A673 (cell line): ENCODE measurements at regions not wholly inside any gene's neighbourhood (a gene's known extent, or its start where the extent isn't known, plus 50 kb on each side); places are given as distances from the start of the nearest gene placed in this dataset.

ENCODE experiments used
- CTCF ChIP-seq: fragments of 300-800, 200-600 bp; sonication (generic); conservative IDR thresholded peaks from 2 replicates; pipeline ENCODE4 v1.5.1; 2017; ENCODE audit warnings: low read depth, mild to moderate bottlenecking, antibody characterized with exemption, low read length, moderate library complexity, mixed read lengths
- EZH2 ChIP-seq: fragments of 200-600 bp; sonication (generic); IDR thresholded peaks from 2 replicates; pipeline ENCODE4 v1.6.1; 2017; ENCODE audit warnings: borderline replicate concordance, low read depth, mild to moderate bottlenecking, mixed read lengths, antibody characterized with exemption, low read length; ENCODE audit not compliant: poor library complexity, severe bottlenecking

GRCh38 chr16:61465285-61465684 is 571.0 kb downstream of the CDH8 start:
- TF ChIP-seq EZH2 (no peak), CTCF (no peak)
